ENCODE measurements at regions not wholly inside any gene's neighbourhood (a gene's known extent, or its start where the extent isn't known, plus 50 kb on each side); places are given as distances from the start of the nearest gene placed in this dataset.

DNA sequence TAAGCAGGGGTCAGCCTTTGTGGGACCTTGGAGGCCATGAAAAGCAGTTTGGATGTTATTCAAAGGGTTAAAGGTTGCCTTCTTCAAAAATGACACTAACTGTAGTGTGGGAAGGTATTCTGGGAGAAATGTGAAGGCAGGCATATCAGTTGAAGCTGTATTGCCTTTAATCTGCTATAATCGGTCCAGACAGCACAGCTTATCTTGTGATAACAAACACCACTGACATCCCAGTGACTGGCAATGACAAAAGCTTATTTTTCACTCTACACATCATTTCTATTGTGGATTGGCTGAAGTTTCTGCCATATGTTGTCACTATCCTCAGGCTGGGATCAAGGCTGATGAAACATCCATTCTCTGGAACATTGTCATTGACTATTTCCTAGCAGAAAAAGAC is 1149.2 kb downstream of the GRM8 start:
- TF ChIP-seq CEBPB (IDR thresholded peaks at IDR 0.05): no peak
- no peak for TF ChIP-seq TAF1 (IDR thresholded peaks at IDR 0.05; ENCODE audit: low read depth)
- TF ChIP-seq, protein P1, sequence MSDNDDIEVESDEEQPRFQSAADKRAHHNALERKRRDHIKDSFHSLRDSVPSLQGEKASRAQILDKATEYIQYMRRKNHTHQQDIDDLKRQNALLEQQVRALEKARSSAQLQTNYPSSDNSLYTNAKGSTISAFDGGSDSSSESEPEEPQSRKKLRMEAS (IDR thresholded peaks at IDR 0.05): no peak
- TF ChIP-seq EP300 (IDR thresholded peaks at IDR 0.05; ENCODE audit: borderline replicate concordance): no peak
- TF ChIP-seq EGR1 (IDR thresholded peaks at IDR 0.05): no peak
- no peak for TF ChIP-seq RAD21 (IDR thresholded peaks at IDR 0.05; ENCODE audit: low read depth)
- TF ChIP-seq ZBTB7A (IDR thresholded peaks at IDR 0.05; ENCODE audit: low read depth): no peak
- TF ChIP-seq FOXM1 (IDR thresholded peaks at IDR 0.05; ENCODE audit: borderline replicate concordance, low read depth): no peak

Measured in Ishikawa (cell line).